Osteocyte (in vitro differentiated cells): ENCODE measurements at regions not wholly inside any gene's neighbourhood (a gene's known extent, or its start where the extent isn't known, plus 50 kb on each side); places are given as distances from the start of the nearest gene placed in this dataset.
A peak's percentile ranks its signal among the peaks of the same experiment; 100 is the strongest.

Experiments
- DNase-seq: peaks from one replicate; pipeline ENCODE4 v3.0.0; 2021; ENCODE audit warnings: mixed read lengths; ENCODE audit not compliant: unreplicated experiment; ENCODE audit errors: extremely low spot score
- H3K27ac Mint-ChIP-seq: one replicate; pipeline ENCODE4 v1.8.0; 2021; ENCODE audit warnings: mild to moderate bottlenecking, mixed read lengths; ENCODE audit not compliant: unreplicated experiment
- H3K27me3 Mint-ChIP-seq: one replicate; pipeline ENCODE4 v1.8.0; 2021; ENCODE audit warnings: mixed read lengths; ENCODE audit not compliant: unreplicated experiment
- H3K36me3 Mint-ChIP-seq: one replicate; pipeline ENCODE4 v1.8.0; 2021; ENCODE audit warnings: mixed read lengths; ENCODE audit not compliant: unreplicated experiment
- H3K4me1 Mint-ChIP-seq: one replicate; pipeline ENCODE4 v1.8.0; 2021; ENCODE audit warnings: mixed read lengths; ENCODE audit not compliant: unreplicated experiment
- H3K4me3 Mint-ChIP-seq: one replicate; pipeline ENCODE4 v1.8.0; 2021; ENCODE audit warnings: mild to moderate bottlenecking, moderate library complexity, mixed read lengths; ENCODE audit not compliant: unreplicated experiment
- H3K9me3 Mint-ChIP-seq: one replicate; pipeline ENCODE4 v1.8.0; 2021; ENCODE audit warnings: mixed read lengths; ENCODE audit not compliant: unreplicated experiment
- TF ChIP-seq, protein P1 (sequence below): fragments of 200-600 bp; sonication (generic); IDR thresholded peaks from 2 replicates; pipeline ENCODE4 v1.5.0; 2021; ENCODE audit warnings: antibody characterized with exemption, mild to moderate bottlenecking, moderate library complexity

DNA sequence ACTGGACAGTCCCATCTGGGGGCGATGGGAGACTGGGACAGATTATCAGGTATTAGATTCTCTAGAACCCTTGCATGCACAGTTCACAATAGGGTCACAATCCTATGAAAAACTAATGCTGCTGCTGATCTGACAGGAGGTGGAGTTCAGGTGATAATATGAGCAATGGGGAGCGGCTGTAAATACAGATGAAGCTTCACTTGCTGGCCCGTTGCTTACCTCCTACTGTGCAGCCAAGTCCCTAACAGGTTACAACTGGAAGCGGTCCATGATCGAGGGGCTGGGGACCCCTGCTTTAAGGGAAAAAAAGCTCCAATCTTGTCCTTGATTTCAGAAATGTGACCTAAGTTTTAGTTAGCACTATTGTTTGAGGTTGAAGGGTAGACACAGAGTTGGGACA is 175.2 kb downstream of the ZNF330 start:
- no peak overlapping the region for H3K4me3 Mint-ChIP-seq
- TF ChIP-seq, protein P1, sequence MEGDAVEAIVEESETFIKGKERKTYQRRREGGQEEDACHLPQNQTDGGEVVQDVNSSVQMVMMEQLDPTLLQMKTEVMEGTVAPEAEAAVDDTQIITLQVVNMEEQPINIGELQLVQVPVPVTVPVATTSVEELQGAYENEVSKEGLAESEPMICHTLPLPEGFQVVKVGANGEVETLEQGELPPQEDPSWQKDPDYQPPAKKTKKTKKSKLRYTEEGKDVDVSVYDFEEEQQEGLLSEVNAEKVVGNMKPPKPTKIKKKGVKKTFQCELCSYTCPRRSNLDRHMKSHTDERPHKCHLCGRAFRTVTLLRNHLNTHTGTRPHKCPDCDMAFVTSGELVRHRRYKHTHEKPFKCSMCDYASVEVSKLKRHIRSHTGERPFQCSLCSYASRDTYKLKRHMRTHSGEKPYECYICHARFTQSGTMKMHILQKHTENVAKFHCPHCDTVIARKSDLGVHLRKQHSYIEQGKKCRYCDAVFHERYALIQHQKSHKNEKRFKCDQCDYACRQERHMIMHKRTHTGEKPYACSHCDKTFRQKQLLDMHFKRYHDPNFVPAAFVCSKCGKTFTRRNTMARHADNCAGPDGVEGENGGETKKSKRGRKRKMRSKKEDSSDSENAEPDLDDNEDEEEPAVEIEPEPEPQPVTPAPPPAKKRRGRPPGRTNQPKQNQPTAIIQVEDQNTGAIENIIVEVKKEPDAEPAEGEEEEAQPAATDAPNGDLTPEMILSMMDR, result no peak
- H3K4me1 Mint-ChIP-seq, result peaks cover 20% of the 10 kb centered on the region
- no peaks in the 10 kb centered on the region for H3K9me3 Mint-ChIP-seq
- no peaks in the 10 kb centered on the region for H3K27me3 Mint-ChIP-seq
- H3K27ac Mint-ChIP-seq, result peak overlapping the region; percentile 28
- DNase-seq, result no peak
- no peaks in the 10 kb centered on the region for H3K36me3 Mint-ChIP-seq

DNA sequence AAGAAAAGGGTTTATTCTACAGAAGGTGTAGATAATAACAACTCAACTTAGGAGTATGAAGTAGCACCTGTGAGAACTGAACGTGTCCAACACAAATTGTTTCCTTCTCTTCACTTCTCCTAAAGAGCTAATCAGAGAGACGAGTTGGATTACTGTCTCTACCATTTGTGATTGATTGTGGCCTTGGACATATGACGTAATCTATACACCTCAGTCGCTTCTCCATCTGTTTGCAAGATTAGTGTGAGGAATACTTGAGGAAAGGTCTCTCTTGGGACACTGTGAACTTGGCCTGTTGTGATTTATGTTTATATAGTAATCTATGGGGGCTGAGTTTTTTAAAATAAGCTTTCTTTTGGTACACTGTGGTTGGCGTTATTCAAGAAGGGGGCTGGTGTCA is 182.0 kb downstream of the ZNF330 start:
- TF ChIP-seq, protein P1, result no peak
- no peaks in the 10 kb centered on the region for H3K9me3 Mint-ChIP-seq
- H3K4me3 Mint-ChIP-seq, result no peak overlapping the region
- no peak for DNase-seq
- no peaks in the 10 kb centered on the region for H3K36me3 Mint-ChIP-seq
- no peak overlapping the region for H3K27ac Mint-ChIP-seq
- peaks cover 11% of the 10 kb centered on the region for H3K4me1 Mint-ChIP-seq
- no peaks in the 10 kb centered on the region for H3K27me3 Mint-ChIP-seq

DNA sequence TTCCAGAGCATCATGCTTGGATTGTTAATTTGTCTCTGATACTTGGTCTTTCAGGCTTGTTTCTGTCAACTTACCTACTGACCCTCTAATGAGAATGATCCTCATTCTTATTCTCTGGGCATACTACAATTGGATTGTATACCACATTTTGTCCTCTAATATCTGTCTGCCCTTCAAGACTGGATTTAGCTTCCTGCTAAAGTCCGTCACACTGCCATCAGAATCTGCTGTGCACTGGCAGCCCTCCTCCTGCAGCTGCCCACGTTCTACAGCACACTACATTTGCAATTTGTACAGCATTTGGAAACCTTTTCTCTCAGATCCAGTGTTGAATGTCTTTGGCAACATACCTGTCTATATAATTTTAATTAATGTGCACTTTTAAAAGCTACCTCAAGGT is 183.1 kb downstream of the ZNF330 start:
- Mint-ChIP-seq H3K27ac (no peak overlapping the region), H3K36me3 (no peaks in the 10 kb centered on the region), H3K9me3 (no peaks in the 10 kb centered on the region), H3K27me3 (no peaks in the 10 kb centered on the region), H3K4me3 (no peak overlapping the region), H3K4me1 (peaks cover 7% of the 10 kb centered on the region)
- DNase-seq, result no peak
- TF ChIP-seq, protein P1, result no peak

DNA sequence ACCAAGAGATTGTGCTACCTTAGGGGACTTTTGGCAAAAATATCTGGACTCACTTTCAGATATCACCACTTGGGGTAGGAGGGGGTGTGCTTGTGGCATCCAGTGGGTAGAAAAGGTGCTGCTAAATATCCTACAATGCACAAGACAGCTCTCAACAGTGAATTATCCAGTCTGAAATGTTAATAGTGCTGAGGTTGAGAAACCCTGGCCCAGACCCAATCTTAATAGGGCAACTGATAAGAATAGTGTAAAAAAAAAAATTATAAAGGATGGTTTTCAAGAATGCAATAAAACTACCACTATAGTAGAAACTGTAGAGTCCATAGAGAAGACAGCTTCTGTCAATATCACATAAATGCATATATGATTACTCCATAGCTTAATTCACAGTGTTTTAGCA is 185.5 kb downstream of the ZNF330 start:
- DNase-seq, result no peak
- TF ChIP-seq, protein P1, result no peak
- H3K36me3 Mint-ChIP-seq, result no peaks in the 10 kb centered on the region
- H3K4me3 Mint-ChIP-seq, result no peak overlapping the region
- peaks cover 18% of the 10 kb centered on the region for H3K4me1 Mint-ChIP-seq
- no peak overlapping the region for H3K27ac Mint-ChIP-seq
- H3K27me3 Mint-ChIP-seq, result no peaks in the 10 kb centered on the region
- H3K9me3 Mint-ChIP-seq, result no peaks in the 10 kb centered on the region

DNA sequence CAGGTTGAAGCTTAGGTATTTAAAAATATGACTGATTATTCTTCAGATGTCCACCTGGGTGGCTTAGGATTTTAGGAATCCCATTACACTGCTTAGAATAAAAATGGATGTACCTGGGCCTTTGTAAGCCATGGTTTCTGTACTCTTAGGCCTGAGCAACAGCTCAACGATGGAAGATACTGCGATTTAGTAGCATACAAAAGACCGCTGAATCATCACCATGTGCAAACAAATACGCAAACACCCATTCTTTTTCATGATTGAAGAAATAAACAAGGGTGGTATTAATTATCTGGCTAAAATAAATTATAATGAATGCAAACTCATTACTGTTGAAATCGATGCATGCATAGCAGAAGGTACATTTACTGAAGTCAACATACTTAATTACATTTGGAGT is 188.9 kb downstream of the ZNF330 start:
- Mint-ChIP-seq H3K27me3 (no peaks in the 10 kb centered on the region), H3K9me3 (no peaks in the 10 kb centered on the region), H3K27ac (no peak overlapping the region), H3K36me3 (no peaks in the 10 kb centered on the region), H3K4me3 (no peak overlapping the region), H3K4me1 (peaks cover 23% of the 10 kb centered on the region)
- TF ChIP-seq, protein P1, result no peak
- no peak for DNase-seq
